OCI-LY7 (cell line): ENCODE measurements at regions not wholly inside any gene's neighbourhood (a gene's known extent, or its start where the extent isn't known, plus 50 kb on each side); places are given as distances from the start of the nearest gene placed in this dataset.

Experiments used
- BruUV-seq: library from RNA; stranded (reverse); fragments of 400-500 nt; replicated peaks from 2 replicates; lab custom pipeline; 2021; lab: Mats Ljungman, UMichigan
- CTCF ChIA-PET: fragments of 300-600 bp; sonication (Branson Sonifier 250); formaldehyde crosslinking; loops from one replicate; lab custom pipeline; 2022; ENCODE audit warnings: antibody characterized with exemption; ENCODE audit not compliant: unreplicated experiment; lab: Charles Lee
- POLR2A ChIA-PET: fragments of 300-600 bp; sonication (Branson Sonifier 250); formaldehyde crosslinking; loops from one replicate; lab custom pipeline; 2022; ENCODE audit warnings: antibody characterized with exemption; lab: Charles Lee
- DNase-seq: peaks from one replicate; pipeline ENCODE4 v3.0.0-alpha.2; 2015; ENCODE audit warnings: low spot score
- H2AFZ ChIP-seq: fragments of 200-600 bp; sonication (generic), shearing (Covaris generic); 2 replicates; pipeline ENCODE4 v1.6.1; 2014; ENCODE audit warnings: mild to moderate bottlenecking, antibody characterized with exemption, low read length, moderate library complexity
- H3K27ac ChIP-seq: fragments of 200-600 bp; sonication (generic); 2 replicates; pipeline ENCODE4 v1.5.1; 2014; ENCODE audit warnings: mixed run types, low read depth, mild to moderate bottlenecking, moderate library complexity, low read length, inconsistent platforms; ENCODE audit not compliant: poor library complexity, severe bottlenecking
- H3K36me3 ChIP-seq: fragments of 200-600 bp; sonication (generic); 2 replicates; pipeline ENCODE4 v1.6.1; 2014; ENCODE audit warnings: mild to moderate bottlenecking, antibody characterized with exemption, low read length, moderate library complexity, mixed read lengths; ENCODE audit not compliant: insufficient read depth
- H3K4me1 ChIP-seq: fragments of 200-600 bp; sonication (generic); 2 replicates; pipeline ENCODE4 v1.5.1; 2014; ENCODE audit warnings: mild to moderate bottlenecking, low read length; ENCODE audit not compliant: insufficient read depth, poor library complexity, severe bottlenecking
- H3K4me2 ChIP-seq: fragments of 200-600 bp; sonication (generic); 2 replicates; pipeline ENCODE4 v1.6.1; 2014; ENCODE audit warnings: mild to moderate bottlenecking, low read length
- H3K4me3 ChIP-seq: fragments of 200-600 bp; sonication (generic); 2 replicates; pipeline ENCODE4 v1.5.1; 2014; ENCODE audit warnings: mild to moderate bottlenecking, low read depth, low read length; ENCODE audit not compliant: poor library complexity, severe bottlenecking
- H3K79me2 ChIP-seq: fragments of 200-600 bp; sonication (generic); 2 replicates; pipeline ENCODE4 v1.6.1; 2016; ENCODE audit warnings: low read depth, mild to moderate bottlenecking, low read length, moderate library complexity, mixed read lengths; ENCODE audit not compliant: insufficient read depth
- H3K9me2 ChIP-seq: fragments of 200-600 bp; sonication (generic); 2 replicates; pipeline ENCODE4 v1.6.1; 2016; ENCODE audit warnings: mild to moderate bottlenecking, low read length, mixed read lengths; ENCODE audit not compliant: insufficient read depth
- H3K9me3 ChIP-seq: fragments of 200-600 bp; sonication (generic); 2 replicates; pipeline ENCODE4 v1.6.1; 2014; ENCODE audit warnings: mild to moderate bottlenecking, mixed run types, low read length, mixed read lengths
- H4K20me1 ChIP-seq: fragments of 200-600 bp; sonication (generic); 2 replicates; pipeline ENCODE4 v1.6.1; 2014; ENCODE audit warnings: mild to moderate bottlenecking, antibody characterized with exemption, low read length, moderate library complexity, mixed read lengths; ENCODE audit not compliant: insufficient read depth
- CTCF ChIP-seq: fragments of 200-600 bp; sonication (generic); conservative IDR thresholded peaks from 2 replicates; pipeline ENCODE4 v1.5.1; 2014; ENCODE audit warnings: mild to moderate bottlenecking, antibody characterized with exemption, low read length, moderate library complexity, mixed read lengths
- EZH2phosphoT487 ChIP-seq: fragments of 200-600 bp; sonication (generic); IDR thresholded peaks from 2 replicates; pipeline ENCODE4 v1.6.1; 2018; ENCODE audit warnings: low read depth, borderline replicate concordance, mild to moderate bottlenecking, mixed run types, antibody characterized with exemption, low read length, moderate library complexity, mixed read lengths
- intact Hi-C: fragments of 100-400 bp; cut with micrococcal nuclease; formaldehyde crosslinking; loops from one replicate; pipeline ENCODE4 v1.10.0; 2022; ENCODE audit not compliant: unreplicated experiment

- Histone ChIP-seq H3K36me3 (no peaks in the 10 kb centered on the region), H3K27ac (no peak overlapping the region), H4K20me1 (no peaks in the 10 kb centered on the region), H3K79me2 (no peaks in the 10 kb centered on the region), H3K4me2 (no peak overlapping the region), H3K9me3 (no peaks in the 10 kb centered on the region), H2AFZ (no peak overlapping the region), H3K4me1 (no peaks in the 10 kb centered on the region), H3K9me2 (no peaks in the 10 kb centered on the region), H3K4me3 (no peak overlapping the region)
- ChIA-PET CTCF (no interaction called here), POLR2A (no interaction called here)
- no peak for TF ChIP-seq EZH2phosphoT487
- no peak for TF ChIP-seq CTCF
- no TSS peak for BruUV-seq
- intact Hi-C loops, result no loop called here
- no peak for DNase-seq
Measured at GRCh38 chr3:154614078-154614477, 184.1 kb upstream of the GPR149 start.

- Histone ChIP-seq H3K9me2 (no peaks in the 10 kb centered on the region), H4K20me1 (no peaks in the 10 kb centered on the region), H3K4me1 (no peaks in the 10 kb centered on the region), H3K9me3 (0 out of 2 replicates have a peak, but pooled peaks cover 3% of the 10 kb centered on the region), H3K36me3 (no peaks in the 10 kb centered on the region), H3K4me3 (no peak overlapping the region), H2AFZ (no peak overlapping the region), H3K27ac (no peak overlapping the region), H3K79me2 (no peaks in the 10 kb centered on the region), H3K4me2 (no peak overlapping the region)
- POLR2A ChIA-PET, result no interaction called here
- intact Hi-C loops, result no loop called here
- CTCF ChIA-PET, result no interaction called here
- no peak for DNase-seq
- TF ChIP-seq CTCF (no peak), EZH2phosphoT487 (no peak)
- BruUV-seq, result no TSS peak
Measured at GRCh38 chr3:154602241-154602640, 172.3 kb upstream of the GPR149 start.

GRCh38 chr3:154598166-154598565 is 168.2 kb upstream of the GPR149 start:
- CTCF ChIA-PET, result no interaction called here
- Histone ChIP-seq H3K9me2 (no peaks in the 10 kb centered on the region), H3K9me3 (0 out of 2 replicates have a peak, but pooled peaks cover 3% of the 10 kb centered on the region), H2AFZ (no peak overlapping the region), H3K79me2 (no peaks in the 10 kb centered on the region), H4K20me1 (no peaks in the 10 kb centered on the region), H3K4me1 (no peaks in the 10 kb centered on the region), H3K36me3 (no peaks in the 10 kb centered on the region), H3K4me3 (no peak overlapping the region), H3K4me2 (no peak overlapping the region), H3K27ac (no peak overlapping the region)
- no peak for DNase-seq
- intact Hi-C loops, result no loop called here
- POLR2A ChIA-PET, result no interaction called here
- TF ChIP-seq EZH2phosphoT487, result no peak
- no peak for TF ChIP-seq CTCF
- BruUV-seq, result no TSS peak
